ENCODE measurements at regions not wholly inside any gene's neighbourhood (a gene's known extent, or its start where the extent isn't known, plus 50 kb on each side); places are given as distances from the start of the nearest gene placed in this dataset.
"Not testable (repeated sequence)": the region's sequence is repeated elsewhere in the genome, so short reads cannot be mapped to it uniquely, and the experiment has no call there.

- H3K27ac ChIP-seq; H3K27me3 ChIP-seq; H3K9me3 ChIP-seq; H3K4me3 ChIP-seq; DNase-seq (ENCODE audit: low spot score in 2 of 2); intact Hi-C loops (cut with DNase I); H3K36me3 ChIP-seq; H3K4me1 ChIP-seq: not testable (repeated sequence)
These were observed 161.5 kb upstream of the PRSS12 start for GRCh38 chr4:118514332-118514731.

GRCh38 chr4:118516107-118516506 is 163.3 kb upstream of the PRSS12 start:
- H3K27me3 ChIP-seq; H3K4me3 ChIP-seq; intact Hi-C loops (cut with DNase I): not testable (repeated sequence)

GRCh38 chr4:118530107-118530506 is 155.1 kb upstream of the METTL14 start:
- H3K27me3 ChIP-seq; H3K9me3 ChIP-seq; H3K36me3 ChIP-seq; DNase-seq (ENCODE audit: low spot score in 2 of 2); H3K27ac ChIP-seq; H3K4me3 ChIP-seq; H3K4me1 ChIP-seq; intact Hi-C loops (cut with DNase I): not testable (repeated sequence)

More at GRCh38 chr4:118516107-118516506, 163.3 kb upstream of the PRSS12 start:
- not testable (repeated sequence) for H3K4me1 ChIP-seq; H3K36me3 ChIP-seq; H3K9me3 ChIP-seq; H3K27ac ChIP-seq; DNase-seq (ENCODE audit: low spot score in 2 of 2)

GRCh38 chr4:118531947-118532346 is 153.2 kb upstream of the METTL14 start:
- H3K27me3 ChIP-seq; H3K27ac ChIP-seq; intact Hi-C loops (cut with DNase I); H3K4me1 ChIP-seq; DNase-seq (ENCODE audit: low spot score in 2 of 2); H3K4me3 ChIP-seq; H3K36me3 ChIP-seq; H3K9me3 ChIP-seq: not testable (repeated sequence)

- intact Hi-C loops (cut with DNase I); H3K27ac ChIP-seq; H3K27me3 ChIP-seq; H3K9me3 ChIP-seq; H3K4me1 ChIP-seq; H3K4me3 ChIP-seq; H3K36me3 ChIP-seq; DNase-seq (ENCODE audit: low spot score in 2 of 2): not testable (repeated sequence)
These were observed 149.4 kb upstream of the METTL14 start for GRCh38 chr4:118535788-118536187.

- H3K4me1 ChIP-seq; H3K27ac ChIP-seq; H3K4me3 ChIP-seq; H3K9me3 ChIP-seq; H3K36me3 ChIP-seq; DNase-seq (ENCODE audit: low spot score in 2 of 2); intact Hi-C loops (cut with DNase I); H3K27me3 ChIP-seq: not testable (repeated sequence)
- peak in 2 of 3 experiments; percentile 27 to 34 for TF ChIP-seq CTCF (IDR thresholded peaks at IDR 0.05)
These were observed 145.6 kb upstream of the METTL14 start for GRCh38 chr4:118539412-118540077.

- H3K9me3 ChIP-seq; H3K27me3 ChIP-seq; DNase-seq (ENCODE audit: low spot score in 2 of 2); H3K4me3 ChIP-seq; H3K27ac ChIP-seq; intact Hi-C loops (cut with DNase I); H3K4me1 ChIP-seq; H3K36me3 ChIP-seq: not testable (repeated sequence)
These were observed 128.6 kb upstream of the METTL14 start for GRCh38 chr4:118556576-118556975.

GRCh38 chr4:118557298-118557851 is 127.8 kb upstream of the METTL14 start:
- no peak overlapping the region for H3K27ac ChIP-seq
- no peak for DNase-seq (ENCODE audit: low spot score in 2 of 2)
- H3K9me3 ChIP-seq, result no peaks in the 10 kb centered on the region
- H3K36me3 ChIP-seq, result no peaks in the 10 kb centered on the region
- no peaks in the 10 kb centered on the region for H3K27me3 ChIP-seq
- no peak overlapping the region for H3K4me3 ChIP-seq
- intact Hi-C loops (cut with DNase I), result no loop called here
- no peak for TF ChIP-seq CTCF (IDR thresholded peaks at IDR 0.05)
- no peaks in the 10 kb centered on the region for H3K4me1 ChIP-seq

- H3K9me3 ChIP-seq; DNase-seq (ENCODE audit: low spot score in 2 of 2); H3K4me3 ChIP-seq; H3K27me3 ChIP-seq; H3K36me3 ChIP-seq; intact Hi-C loops (cut with DNase I); H3K4me1 ChIP-seq; H3K27ac ChIP-seq: not testable (repeated sequence)
These were observed 127.0 kb upstream of the METTL14 start for GRCh38 chr4:118558188-118558587.

GRCh38 chr4:118561559-118561958 is 123.6 kb upstream of the METTL14 start:
- H3K36me3 ChIP-seq; DNase-seq (ENCODE audit: low spot score in 2 of 2); H3K27ac ChIP-seq; H3K9me3 ChIP-seq; H3K27me3 ChIP-seq; H3K4me1 ChIP-seq; intact Hi-C loops (cut with DNase I); H3K4me3 ChIP-seq: not testable (repeated sequence)

GRCh38 chr4:118566003-118566513 is 119.1 kb upstream of the METTL14 start:
- H3K9me3 ChIP-seq; intact Hi-C loops (cut with DNase I); DNase-seq (ENCODE audit: low spot score in 2 of 2); H3K27me3 ChIP-seq; H3K36me3 ChIP-seq; H3K27ac ChIP-seq; H3K4me1 ChIP-seq: not testable (repeated sequence)
- H3K4me3 ChIP-seq, result peak overlapping the region in 1 of 2 donors; percentile 16

GRCh38 chr4:118572991-118573390 is 112.2 kb upstream of the METTL14 start:
- H3K27ac ChIP-seq; H3K4me3 ChIP-seq; intact Hi-C loops (cut with DNase I); H3K9me3 ChIP-seq; DNase-seq (ENCODE audit: low spot score in 2 of 2); H3K27me3 ChIP-seq; H3K36me3 ChIP-seq; H3K4me1 ChIP-seq: not testable (repeated sequence)
